GM12874 (cell line): ENCODE measurements at regions not wholly inside any gene's neighbourhood (a gene's known extent, or its start where the extent isn't known, plus 50 kb on each side); places are given as distances from the start of the nearest gene placed in this dataset.

Experiments
- CTCF ChIP-seq: IDR thresholded peaks from 2 replicates; pipeline ENCODE4 v1.5.1; 2011; ENCODE audit warnings: low read depth, mild to moderate bottlenecking, control low read depth, low read length, moderate library complexity; ENCODE audit not compliant: insufficient read depth

- no peak for TF ChIP-seq CTCF
Measured at GRCh38 chr15:77715051-77715450, 82.3 kb upstream of the LINGO1 start.

- TF ChIP-seq CTCF, result no peak
Measured at GRCh38 chr15:77714555-77714954, 81.8 kb upstream of the LINGO1 start.

- TF ChIP-seq CTCF, result no peak
Measured at GRCh38 chr15:77714023-77714422, 81.3 kb upstream of the LINGO1 start.

DNA sequence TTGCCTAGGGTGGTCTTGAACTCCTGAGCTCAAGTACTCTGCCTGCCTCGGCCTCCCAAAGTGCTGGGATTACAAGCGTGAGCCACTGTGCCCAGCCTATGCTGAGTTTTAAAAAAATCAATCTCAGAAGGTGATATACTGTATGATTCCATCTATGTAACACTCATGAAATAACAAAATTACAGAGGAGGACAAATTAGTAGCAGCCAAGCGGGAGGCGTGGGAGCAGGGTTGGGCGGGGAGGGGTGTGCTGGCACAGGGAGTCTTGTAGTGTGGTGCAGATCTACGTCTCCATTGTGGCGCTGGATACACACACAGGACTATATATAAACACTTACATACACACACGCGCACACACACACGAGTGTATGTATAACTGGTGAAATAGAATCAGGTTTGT lies 80.6 kb upstream of the LINGO1 start:
- no peak for TF ChIP-seq CTCF

DNA sequence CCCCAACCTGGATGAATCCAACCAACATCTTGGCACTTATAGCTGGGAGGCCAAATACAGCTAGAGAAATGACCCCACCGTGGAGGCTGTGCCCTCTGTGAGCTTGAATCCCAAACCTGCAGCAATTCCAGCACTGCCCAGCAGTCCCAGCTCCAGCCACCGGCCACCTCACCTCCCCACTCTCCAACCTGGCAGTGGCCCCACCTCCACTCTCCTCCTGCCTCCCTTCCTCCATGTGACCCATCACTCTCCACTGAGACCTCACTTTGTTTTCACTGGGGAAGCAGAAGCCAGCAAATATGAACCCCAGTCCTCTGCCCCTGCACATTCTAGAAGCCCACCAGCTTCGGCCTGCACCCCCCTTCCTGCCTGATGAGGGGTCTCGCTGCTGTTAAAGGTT lies 79.7 kb upstream of the LINGO1 start:
- no peak for TF ChIP-seq CTCF

GRCh38 chr15:77710637-77711036 lies 77.9 kb upstream of the LINGO1 start:
- TF ChIP-seq CTCF, result no peak

DNA sequence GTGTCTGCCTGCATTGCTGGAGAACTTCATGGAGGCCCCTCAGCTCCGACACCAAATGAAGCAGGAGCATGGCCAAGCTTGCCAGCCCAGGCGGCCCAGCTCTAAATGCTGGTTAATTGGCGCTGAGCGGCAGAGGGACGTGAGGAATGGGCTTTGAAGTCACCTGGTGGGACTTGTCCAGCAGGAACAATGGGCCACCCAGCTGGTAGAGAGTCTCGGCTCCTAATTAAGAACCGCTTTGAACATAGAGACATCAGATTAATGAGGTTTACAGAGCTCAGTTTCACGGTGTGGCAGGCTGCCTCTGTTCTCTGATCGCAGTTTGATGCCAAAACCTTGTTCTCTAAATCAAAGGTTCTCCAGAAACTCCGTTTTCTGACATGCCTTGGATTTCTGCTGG lies 77.5 kb upstream of the LINGO1 start:
- TF ChIP-seq CTCF, result no peak

DNA sequence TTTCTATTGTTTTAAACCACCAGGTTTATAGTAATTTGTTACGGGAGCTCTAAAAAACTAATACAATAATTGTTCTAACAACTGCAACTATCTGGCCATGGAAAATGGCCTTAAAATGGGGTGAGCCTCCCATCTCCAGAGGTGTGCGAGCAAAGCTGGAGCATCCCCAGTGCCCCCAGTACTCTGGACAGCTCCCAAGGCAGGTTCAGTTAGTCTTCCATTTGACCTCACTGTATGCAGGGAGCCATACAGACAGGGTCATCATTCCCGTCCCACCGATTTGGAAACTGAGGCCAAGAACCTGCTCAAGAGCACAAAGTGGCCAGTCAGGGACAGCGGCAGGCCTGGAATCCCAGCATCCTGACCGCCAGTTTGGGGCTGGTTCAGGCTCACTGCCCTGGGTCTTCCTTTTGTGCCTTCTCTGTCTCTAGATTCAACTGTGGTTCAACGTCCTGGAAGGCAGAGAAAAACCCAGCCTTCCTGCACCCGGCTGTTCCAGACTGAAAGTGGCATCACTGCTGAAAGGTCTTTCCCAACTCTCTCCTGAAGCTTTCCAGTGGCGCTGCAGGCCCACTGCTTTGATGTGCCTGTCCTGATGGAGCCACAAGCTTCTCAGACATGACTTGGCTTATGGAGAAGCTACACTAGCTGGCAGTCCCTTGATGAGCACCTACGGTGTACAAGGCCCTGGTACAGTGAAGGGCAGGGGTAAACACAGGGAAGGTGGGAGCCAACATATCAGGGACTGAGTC lies 76.6 kb upstream of the LINGO1 start:
- TF ChIP-seq CTCF, result no peak
